ENCODE measurements at regions not wholly inside any gene's neighbourhood (a gene's known extent, or its start where the extent isn't known, plus 50 kb on each side); places are given as distances from the start of the nearest gene placed in this dataset.
"Not testable (repeated sequence)": the region's sequence is repeated elsewhere in the genome, so short reads cannot be mapped to it uniquely, and the experiment has no call there.

- ATAC-seq (no peak), DNase-seq (ENCODE audit: low spot score) (no peak)
These were observed 181.4 kb downstream of the TBX18 start for GRCh38 chr6:84582997-84583396.

DNA sequence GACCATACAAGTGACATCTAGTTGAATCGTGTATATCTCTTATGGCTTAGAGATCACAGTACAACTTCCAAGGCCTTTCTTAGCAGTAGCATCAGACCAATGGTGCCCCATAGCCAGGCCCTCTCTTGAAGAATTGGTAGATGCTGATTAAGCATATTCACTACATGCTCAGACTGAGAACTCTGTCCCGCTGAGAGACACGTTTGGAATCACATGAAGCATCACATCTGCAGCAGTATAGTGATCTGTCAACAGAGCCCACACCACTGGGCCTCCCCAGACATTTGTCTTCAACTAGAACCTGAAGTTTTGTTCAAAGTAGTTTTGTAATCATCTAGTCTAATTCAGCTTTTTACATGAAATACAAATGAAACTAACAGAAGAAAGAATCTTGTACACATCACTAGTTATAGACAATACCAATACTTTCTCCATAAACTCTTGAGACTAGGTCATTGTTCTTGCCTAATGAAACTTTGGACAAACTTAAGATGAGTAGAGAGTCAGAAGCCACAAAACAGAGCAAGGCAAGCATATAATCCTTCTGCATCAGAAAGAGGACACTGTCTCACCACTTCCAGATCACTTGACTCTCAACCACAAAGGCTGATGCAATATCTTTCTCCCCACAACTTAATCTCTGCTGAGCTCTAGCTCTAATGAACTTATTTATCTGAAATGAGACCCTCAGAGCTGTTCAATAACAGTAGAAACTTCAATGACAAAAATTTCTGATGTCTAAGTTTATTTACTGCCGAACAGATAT is 182.7 kb downstream of the TBX18 start:
- no peak for DNase-seq (ENCODE audit: low spot score)
- no peak for ATAC-seq

- ATAC-seq: no peak
These were observed 185.0 kb downstream of the TBX18 start for GRCh38 chr6:84579404-84579803.

DNA sequence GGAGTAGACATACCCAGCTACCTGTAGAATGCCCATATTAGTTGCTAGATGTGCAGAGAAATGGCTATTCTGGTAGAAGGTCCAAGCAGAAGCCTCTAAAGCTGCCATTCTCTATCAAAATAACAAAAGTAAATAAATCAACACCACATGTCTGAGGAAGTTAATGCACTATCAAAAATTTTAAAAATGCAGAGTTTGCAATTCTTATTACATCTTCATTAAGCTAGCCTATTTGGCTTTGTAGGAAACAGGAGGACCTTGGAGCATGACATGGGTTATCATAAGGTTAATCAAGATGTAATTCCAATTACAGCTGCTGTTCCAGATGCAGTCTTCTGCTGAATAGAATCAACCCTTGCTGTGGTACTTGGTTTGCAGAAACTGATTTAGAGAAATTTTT is 188.4 kb downstream of the TBX18 start:
- ATAC-seq (no peak), DNase-seq (ENCODE audit: low spot score) (no peak)

More at GRCh38 chr6:84579404-84579803, 185.0 kb downstream of the TBX18 start:
- DNase-seq (ENCODE audit: low spot score): no peak

DNA sequence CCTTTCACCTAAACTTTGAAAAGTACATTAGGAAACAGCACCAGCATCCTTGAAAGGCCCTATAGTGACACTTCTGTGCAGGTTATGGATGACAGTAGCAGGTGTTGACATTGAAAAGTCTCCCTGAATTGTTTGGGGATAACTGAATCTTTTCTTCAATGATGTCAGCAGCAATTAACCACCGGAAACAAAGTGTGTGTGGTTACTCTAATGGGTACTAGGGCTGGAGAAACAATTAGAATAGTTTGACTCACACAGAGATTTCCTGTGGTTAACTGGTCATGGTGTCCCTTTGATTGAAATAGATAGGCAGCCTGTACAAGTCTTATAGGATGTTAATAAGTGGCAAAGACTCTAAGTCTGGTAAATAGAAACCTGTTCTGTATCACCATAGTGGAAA is 189.1 kb downstream of the TBX18 start:
- ATAC-seq: no peak
- DNase-seq (ENCODE audit: low spot score): no peak

- no peak for DNase-seq (ENCODE audit: low spot score)
- ATAC-seq: no peak
These were observed 194.5 kb downstream of the TBX18 start for GRCh38 chr6:84569882-84570281.

- no peak for DNase-seq (ENCODE audit: low spot score)
- ATAC-seq: peak; percentile 81
These were observed 195.4 kb downstream of the TBX18 start for GRCh38 chr6:84568971-84569370.

GRCh38 chr6:84565718-84566117 is 198.7 kb downstream of the TBX18 start:
- not testable (repeated sequence) for ATAC-seq; DNase-seq (ENCODE audit: low spot score)

- DNase-seq (ENCODE audit: low spot score) (no peak), ATAC-seq (no peak)
These were observed 203.7 kb downstream of the TBX18 start for GRCh38 chr6:84560436-84561390.

DNA sequence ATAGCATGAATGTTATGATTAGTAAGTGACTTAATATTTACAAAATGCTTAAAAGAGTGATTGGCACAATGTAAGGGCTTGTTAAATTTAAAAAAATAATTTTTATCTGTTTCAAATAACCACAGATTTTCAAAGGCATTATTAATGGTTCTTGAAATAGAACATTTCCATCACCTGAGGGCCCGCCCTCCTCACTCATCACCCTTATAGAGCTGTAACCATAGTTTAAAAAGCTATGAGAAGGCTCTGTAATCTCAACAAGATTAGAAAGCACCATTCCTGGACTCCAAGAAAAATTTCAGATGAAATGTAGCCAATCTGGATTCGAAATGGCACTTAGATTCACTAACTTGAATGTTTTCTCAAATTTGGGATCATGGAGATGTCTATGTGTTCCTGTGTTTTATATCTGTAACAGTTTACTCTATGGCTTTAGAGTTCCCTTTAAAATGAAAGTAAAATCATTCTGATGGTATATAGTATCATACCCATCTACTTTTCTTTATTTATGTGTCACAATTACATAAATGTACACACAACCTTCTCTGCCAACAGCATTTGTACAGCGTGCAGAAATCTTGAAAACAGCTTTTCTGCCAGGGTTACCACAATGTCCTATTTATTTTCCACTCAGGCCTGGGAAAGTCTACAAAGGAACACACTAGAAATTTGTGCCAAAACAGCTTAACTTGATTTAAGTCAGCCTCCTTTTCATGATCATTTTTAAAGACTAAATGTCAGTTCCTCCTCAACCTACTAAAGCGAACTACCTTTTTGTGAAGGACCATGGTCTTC is 207.7 kb downstream of the TBX18 start:
- no peak for ATAC-seq
- DNase-seq (ENCODE audit: low spot score): no peak

- no peak for ATAC-seq
- no peak for DNase-seq (ENCODE audit: low spot score)
These were observed 209.7 kb downstream of the TBX18 start for GRCh38 chr6:84554706-84555105.

- ATAC-seq (peak; percentile 90), DNase-seq (ENCODE audit: low spot score) (no peak)
These were observed 210.3 kb downstream of the TBX18 start for GRCh38 chr6:84554074-84554473.

DNA sequence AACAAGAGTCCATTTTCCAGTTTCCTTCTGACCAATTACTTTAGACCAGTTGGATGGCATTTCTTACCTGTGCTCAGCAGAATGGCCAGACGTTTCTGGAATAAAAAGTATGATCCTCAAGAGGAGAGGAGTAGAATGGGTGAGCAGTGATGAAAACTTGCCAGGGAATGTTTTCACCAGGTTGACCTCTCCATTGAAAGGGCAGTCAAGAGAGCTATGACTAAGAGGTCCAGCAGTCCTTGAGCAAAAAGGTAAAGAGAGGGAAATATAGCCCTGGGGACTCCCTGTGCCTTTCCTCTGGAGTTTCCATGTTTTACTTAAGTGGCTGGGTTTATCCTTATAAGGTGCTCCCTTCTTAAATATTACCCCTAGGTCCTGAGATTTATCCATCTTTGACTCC is 210.9 kb downstream of the TBX18 start:
- no peak for ATAC-seq
- DNase-seq (ENCODE audit: low spot score): no peak

GRCh38 chr6:84551797-84552196 is 212.6 kb downstream of the TBX18 start:
- no peak for ATAC-seq

DNA sequence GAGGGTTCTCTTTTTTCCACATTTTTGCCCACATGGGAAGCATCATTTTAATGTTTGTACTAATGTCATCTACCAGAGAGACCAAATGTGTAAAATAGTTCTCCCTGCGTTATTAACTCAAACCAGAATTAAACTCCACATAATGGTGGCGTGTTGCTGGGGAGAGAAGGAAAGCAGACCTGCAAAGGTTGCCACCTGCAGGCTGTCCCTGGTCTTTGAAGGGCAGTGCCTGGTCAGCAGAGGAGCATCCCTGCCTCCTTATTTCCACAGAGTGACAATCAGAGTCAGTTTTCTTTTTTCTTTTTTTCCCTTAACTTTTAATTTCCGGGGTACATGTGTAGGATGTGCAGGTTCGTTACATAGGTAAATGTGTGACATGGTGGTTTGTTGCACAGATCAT is 214.5 kb downstream of the TBX18 start:
- peak; percentile 83 for ATAC-seq
- DNase-seq (ENCODE audit: low spot score): no peak

More at GRCh38 chr6:84551797-84552196, 212.6 kb downstream of the TBX18 start:
- no peak for DNase-seq (ENCODE audit: low spot score)

GRCh38 chr6:84547341-84547801 is 217.0 kb downstream of the TBX18 start:
- DNase-seq (ENCODE audit: low spot score): no peak
- no peak for ATAC-seq

GRCh38 chr6:84546427-84546914 is 217.9 kb downstream of the TBX18 start:
- no peak for ATAC-seq
- no peak for DNase-seq (ENCODE audit: low spot score)

- DNase-seq (ENCODE audit: low spot score) (no peak), ATAC-seq (no peak)
These were observed 225.1 kb downstream of the TBX18 start for GRCh38 chr6:84539122-84539856.

DNA sequence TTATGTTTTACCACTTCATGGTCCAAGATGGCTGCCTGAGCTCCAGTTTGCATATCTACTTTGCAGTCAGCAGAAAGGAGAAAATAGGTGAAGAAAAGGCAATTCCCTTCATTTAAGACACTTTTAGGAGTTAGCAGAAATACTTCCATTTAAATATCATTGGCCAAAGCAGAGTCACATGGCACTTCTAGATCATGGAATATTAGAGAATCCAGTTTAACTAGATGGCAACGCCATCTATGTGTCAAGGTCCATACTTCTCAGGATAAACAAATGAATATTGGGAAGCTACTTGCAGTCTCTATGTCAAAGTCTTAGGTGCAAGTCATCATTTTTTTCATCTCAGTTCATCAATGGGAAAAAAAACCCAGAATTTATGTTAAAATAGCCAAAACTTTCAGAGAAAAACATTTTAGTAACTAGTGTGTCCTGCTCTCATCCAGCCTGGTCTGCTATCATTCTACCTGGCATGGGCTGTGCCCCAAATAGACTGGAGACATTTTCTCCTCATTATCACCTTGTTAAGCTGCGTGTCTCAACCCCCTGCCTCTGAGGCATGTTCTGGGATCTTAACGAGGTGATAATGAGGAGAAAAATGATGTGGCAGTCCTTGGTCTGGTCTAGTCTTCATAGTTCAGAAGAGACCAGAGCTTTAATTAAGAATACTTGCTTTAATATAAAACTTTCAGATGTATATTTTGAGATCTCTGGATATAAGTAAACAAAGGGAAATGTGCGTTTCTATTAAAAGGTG is 227.3 kb downstream of the TBX18 start:
- DNase-seq (ENCODE audit: low spot score): no peak
- peak; percentile 44 for ATAC-seq

Measured in left lobe of liver (tissue), 2 donors.